Esophagus mucosa (tissue), 1 donor: ENCODE measurements at regions not wholly inside any gene's neighbourhood (a gene's known extent, or its start where the extent isn't known, plus 50 kb on each side); places are given as distances from the start of the nearest gene placed in this dataset.

Experiments used
- ATAC-seq: fragments of 200-7000 bp; cut with Tn5 transposase; one replicate; pipeline ENCODE4 v1.9.1; 2020
- donor health status: DM: yes; HTN: yes; CAD: no.

DNA sequence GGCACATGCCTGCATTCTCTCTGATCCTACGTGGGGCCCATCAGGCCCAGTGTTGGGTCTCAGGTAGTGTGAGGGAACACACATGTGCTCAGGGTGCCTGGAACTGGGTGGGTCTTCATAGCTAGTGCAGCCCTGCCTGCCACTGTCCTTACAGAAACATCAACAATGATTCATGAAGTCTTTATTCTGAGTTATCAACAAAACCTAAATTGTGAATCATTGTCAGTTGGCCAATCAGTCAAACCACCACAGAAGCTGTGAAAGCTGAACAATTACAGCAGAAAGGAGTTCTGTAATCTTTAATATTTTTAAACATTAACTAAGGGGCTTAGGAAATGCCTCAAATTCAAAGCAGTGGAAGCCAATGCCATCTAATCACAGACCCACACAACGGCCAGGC lies 82.8 kb upstream of the ZNF521 start:
- no peak for ATAC-seq

DNA sequence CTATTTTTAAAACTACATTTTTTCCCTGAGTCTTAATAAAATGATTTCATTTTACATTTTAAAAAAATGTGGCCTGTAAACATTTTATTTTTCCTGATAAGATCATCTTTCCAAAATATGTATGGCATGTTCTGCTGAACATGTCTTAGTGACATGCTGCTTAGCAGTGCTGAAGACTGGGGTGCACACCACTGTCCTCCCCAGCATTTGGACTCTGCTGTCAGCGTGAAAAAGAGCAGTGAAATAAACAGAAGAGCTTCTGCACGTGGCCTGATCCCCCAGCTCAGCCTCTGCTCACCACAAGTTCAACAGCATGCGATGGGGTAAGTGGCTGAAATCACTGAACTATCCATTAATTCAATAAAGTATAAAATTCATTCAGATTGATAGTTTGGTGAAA lies 81.6 kb upstream of the ZNF521 start:
- no peak for ATAC-seq

DNA sequence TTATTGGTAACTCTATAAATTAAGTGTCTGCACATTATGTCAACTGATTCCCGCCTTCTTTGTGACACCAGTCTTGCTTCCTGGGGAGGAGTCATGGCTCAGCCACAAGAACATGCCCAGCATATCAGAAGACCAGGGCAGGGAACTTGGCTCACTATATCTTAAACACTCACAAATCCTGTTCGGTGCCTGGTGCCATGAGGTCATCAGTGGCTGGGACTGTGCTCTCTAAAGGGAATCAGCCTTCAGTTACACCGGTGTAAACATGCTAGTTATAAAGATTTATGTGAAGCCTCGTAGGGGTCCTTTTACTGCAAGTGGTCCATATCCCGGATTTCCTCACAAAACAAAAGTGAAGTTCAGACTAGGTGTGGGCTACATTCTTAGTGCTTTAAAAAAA lies 73.1 kb upstream of the ZNF521 start:
- no peak for ATAC-seq

DNA sequence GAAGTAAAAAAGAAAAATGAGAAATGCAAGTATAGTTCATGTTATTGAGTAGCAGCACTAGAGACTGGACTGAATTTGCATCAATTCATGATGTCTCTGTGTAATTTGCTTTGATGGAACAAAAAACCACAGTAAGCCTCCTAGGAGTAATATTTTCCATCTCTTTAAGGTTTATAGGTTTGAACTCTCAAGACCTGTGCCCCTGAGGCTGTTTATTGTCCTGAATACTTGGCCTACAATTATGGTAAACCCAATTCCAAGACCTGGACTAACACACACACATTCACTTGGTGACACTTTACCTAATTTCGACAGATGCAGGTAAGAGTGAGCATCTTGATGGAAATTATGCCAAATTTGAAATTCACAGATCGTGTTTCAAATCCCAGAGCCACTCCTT lies 71.8 kb upstream of the ZNF521 start:
- no peak for ATAC-seq

DNA sequence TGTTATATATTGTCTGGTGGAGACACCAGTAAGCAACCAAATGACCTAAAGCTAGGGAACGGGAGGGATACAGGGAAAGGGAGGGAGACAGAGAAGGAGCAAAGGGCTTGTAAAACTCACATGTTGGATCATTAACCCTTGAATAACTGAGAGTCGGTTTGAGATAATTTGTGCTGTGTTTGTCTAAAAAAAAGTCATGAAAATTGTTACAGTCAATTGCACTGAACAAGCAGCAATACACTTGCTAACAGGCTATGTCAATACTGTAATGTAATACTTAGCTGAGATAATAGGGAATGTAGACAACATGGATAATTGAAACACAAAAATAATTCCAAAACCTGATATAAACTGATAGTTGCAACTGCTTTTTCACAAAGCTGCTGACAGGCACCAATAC lies 71.3 kb upstream of the ZNF521 start:
- no peak for ATAC-seq

DNA sequence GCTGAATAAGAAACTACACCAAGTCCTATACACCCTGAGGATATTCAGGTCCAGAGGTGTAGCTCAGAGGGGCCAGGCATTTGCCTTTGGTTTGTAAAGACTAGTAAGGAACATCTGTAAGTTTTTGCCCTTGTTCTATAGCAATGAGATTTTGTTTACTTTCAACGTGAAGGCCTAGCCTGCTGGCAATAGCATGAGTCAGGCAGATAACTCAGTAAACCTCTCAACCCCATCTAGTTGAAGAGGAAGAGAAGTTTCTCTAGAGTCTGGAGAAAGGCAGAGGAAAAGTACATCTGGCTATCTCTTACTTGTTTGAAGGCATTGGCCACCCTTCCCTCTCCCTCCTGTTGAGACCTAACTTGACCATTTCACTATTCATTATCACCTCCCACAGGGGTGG lies 70.3 kb upstream of the ZNF521 start:
- no peak for ATAC-seq

DNA sequence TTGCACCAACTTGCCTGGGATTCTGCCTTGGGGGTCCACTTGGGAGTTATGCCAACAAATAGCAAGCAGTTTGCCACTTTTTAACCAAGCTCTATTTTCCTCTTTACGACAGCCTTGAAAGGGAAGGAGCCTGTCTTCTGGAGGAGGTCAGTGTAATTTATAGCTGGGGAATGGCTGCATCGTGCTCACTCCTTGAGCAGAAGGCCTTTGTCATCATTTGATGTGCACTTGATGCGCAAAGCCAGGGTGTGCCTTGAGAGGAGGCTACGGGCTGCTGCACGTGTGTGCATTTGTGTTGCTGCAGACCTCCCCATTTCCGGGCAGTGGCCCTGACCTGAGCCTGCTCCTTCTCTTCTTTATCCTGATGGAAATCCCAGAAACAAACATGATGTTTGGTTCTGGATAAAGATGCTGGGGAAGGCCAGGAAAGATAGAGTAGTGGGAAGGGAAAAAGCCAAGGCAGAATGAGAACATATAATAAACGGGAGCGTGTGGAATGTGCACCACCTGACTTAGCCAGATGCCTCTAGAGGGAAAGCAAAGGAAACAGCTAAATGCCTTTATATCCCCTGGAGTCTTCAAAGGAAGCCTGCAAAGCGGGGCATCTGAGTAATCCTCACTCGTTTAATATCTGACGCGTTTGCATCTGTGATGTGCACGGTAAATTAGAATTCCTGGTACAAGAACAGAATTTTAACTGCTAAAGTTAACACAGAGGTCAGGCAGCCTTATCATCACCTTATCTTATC lies 68.3 kb upstream of the ZNF521 start:
- no peak for ATAC-seq

DNA sequence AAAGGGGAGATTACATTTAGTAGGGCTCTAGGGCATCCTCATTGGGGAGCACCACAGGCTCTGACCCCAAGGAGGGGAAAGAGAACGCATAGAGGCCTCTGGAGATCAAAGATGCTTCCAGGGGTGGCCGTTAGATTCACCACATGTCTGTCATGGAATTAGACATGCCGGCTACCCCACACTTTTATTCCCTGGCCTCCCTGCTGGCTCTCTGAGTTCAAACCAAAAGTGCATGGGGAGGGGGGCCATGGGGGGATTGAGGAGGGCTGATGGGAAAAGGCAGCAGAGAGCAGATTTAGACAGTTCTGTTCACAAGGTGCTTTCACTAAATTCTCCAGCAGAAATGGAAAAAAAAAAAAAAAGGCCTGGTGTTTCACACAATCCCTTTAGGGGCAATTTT lies 64.4 kb upstream of the ZNF521 start:
- no peak for ATAC-seq

DNA sequence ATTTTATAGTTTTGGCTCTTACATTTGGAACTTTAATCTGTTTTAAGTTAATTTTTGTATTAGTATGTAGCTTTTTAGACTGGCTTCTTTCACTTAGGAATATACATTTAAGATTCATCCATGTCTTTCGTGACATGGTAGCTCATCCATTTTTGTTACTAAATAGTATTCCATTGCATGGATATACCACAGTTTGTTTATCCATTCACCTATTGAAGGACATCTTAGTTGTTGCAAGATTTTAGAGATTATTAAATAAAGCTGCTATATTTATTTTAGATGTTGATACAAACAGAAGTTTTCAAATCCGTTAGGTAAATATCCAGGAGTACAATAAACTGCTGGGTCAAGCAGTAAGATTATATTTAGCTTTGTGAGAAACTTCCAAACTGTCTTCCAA lies 58.0 kb upstream of the ZNF521 start:
- ATAC-seq: no peak

DNA sequence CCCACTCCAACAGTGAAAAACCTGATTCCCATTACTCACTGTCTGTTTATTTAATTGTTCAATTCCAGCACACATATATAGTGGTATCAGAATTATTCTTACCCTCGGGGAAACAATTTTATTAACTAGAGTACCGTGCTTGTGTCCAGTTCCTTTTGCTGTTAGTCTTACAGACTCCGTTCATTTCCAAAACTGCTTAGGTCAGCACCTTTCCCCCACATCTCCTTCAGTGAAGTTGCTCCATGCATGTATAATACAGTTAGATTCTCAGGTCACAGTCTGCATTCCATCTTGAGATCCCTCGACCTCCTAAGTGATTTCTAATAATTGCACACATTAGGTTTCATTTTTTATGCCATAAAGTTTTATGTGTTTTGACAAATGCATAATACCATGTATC lies 56.3 kb upstream of the ZNF521 start:
- no peak for ATAC-seq
